GM18502 (cell line): ENCODE measurements at regions not wholly inside any gene's neighbourhood (a gene's known extent, or its start where the extent isn't known, plus 50 kb on each side); places are given as distances from the start of the nearest gene placed in this dataset.

Experiments
- ATAC-seq: cut with Tn5 transposase; IDR thresholded peaks from one replicate; pipeline ENCODE4 v1.9.1; 2021; ENCODE audit warnings: mild to moderate bottlenecking; ENCODE audit not compliant: unreplicated experiment, poor library complexity

GRCh38 chr14:101001311-101002069, 98.0 kb upstream of the RTL1 start:
- no peak for ATAC-seq

GRCh38 chr14:101002738-101003137, 99.2 kb upstream of the RTL1 start:
- no peak for ATAC-seq

GRCh38 chr14:101004176-101004575, 100.7 kb upstream of the RTL1 start:
- ATAC-seq = no peak

- ATAC-seq = no peak
These were observed 101.4 kb upstream of the RTL1 start for GRCh38 chr14:101004954-101005353.

GRCh38 chr14:101005447-101005846, 101.9 kb upstream of the RTL1 start:
- no peak for ATAC-seq

GRCh38 chr14:101006008-101006407, 102.5 kb upstream of the RTL1 start:
- no peak for ATAC-seq

- no peak for ATAC-seq
These were observed 103.6 kb upstream of the RTL1 start for GRCh38 chr14:101007004-101007614.

- no peak for ATAC-seq
These were observed 104.2 kb upstream of the RTL1 start for GRCh38 chr14:101007765-101008164.

GRCh38 chr14:101008196-101008595, 104.7 kb upstream of the RTL1 start:
- no peak for ATAC-seq

- no peak for ATAC-seq
These were observed 105.3 kb upstream of the RTL1 start for GRCh38 chr14:101008631-101009336.

- ATAC-seq = no peak
These were observed 106.0 kb upstream of the RTL1 start for GRCh38 chr14:101009531-101009930.

- no peak for ATAC-seq
These were observed 106.8 kb upstream of the RTL1 start for GRCh38 chr14:101010293-101010692.

GRCh38 chr14:101010835-101011234, 107.3 kb upstream of the RTL1 start:
- ATAC-seq = no peak

GRCh38 chr14:101017209-101017608, 113.7 kb upstream of the RTL1 start:
- ATAC-seq = no peak

- ATAC-seq = no peak
These were observed 114.5 kb upstream of the RTL1 start for GRCh38 chr14:101017806-101018560.

GRCh38 chr14:101018561-101019290, 115.2 kb upstream of the RTL1 start:
- no peak for ATAC-seq

GRCh38 chr14:101019541-101019940, 116.0 kb upstream of the RTL1 start:
- no peak for ATAC-seq

- no peak for ATAC-seq
These were observed 116.6 kb upstream of the RTL1 start for GRCh38 chr14:101019990-101020710.

- no peak for ATAC-seq
These were observed 117.4 kb upstream of the RTL1 start for GRCh38 chr14:101020834-101021370.
